HCT116 (cell line): ENCODE measurements at regions not wholly inside any gene's neighbourhood (a gene's known extent, or its start where the extent isn't known, plus 50 kb on each side); places are given as distances from the start of the nearest gene placed in this dataset.

Source experiments
- JUND ChIP-seq: IDR thresholded peaks from 2 replicates; pipeline ENCODE4 v1.6.1; 2012
- POLR2A ChIP-seq: IDR thresholded peaks from 2 replicates; pipeline ENCODE4 v1.7.0; 2011; ENCODE audit warnings: borderline replicate concordance; ENCODE audit not compliant: insufficient read depth, insufficient read length; ENCODE audit errors: extremely low read depth
- TF ChIP-seq, protein P1 (sequence below), 3 experiments: fragments of 200-600 bp in 1 of 3; sonication (generic) in 1 of 3; IDR thresholded peaks in 2 of 3; conservative IDR thresholded peaks in 1 of 3; 2 replicates each; pipeline ENCODE4 v1.5.1; 2012 to 2017; ENCODE audit warnings: low read depth in 2 of 3, low read length in 2 of 3, antibody characterized with exemption in 1 of 3, borderline replicate concordance in 1 of 3, control low read depth in 1 of 3, mild to moderate bottlenecking in 1 of 3, mixed read lengths in 1 of 3, mixed run types in 1 of 3, moderate library complexity in 1 of 3; ENCODE audit not compliant: insufficient read depth in 1 of 3

DNA sequence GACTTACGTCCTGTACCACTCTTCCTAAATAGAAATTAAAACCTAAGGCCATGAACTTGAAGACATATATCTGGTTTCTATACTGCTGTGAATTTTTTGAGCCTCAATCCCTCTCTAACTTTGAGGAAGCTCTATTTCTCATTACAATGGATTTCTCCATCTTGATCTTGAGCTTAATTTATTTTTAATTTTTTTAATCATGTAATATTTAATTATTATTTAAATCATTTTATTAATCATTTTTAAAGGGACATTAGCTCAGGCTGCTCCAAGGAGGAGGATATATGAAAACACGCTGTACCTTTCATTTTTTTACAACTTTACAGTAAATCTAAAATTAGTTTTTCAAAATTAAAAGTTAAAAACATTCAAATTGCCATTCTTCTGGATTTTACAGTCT lies 540.5 kb downstream of the SATB2 start:
- TF ChIP-seq, protein P1, sequence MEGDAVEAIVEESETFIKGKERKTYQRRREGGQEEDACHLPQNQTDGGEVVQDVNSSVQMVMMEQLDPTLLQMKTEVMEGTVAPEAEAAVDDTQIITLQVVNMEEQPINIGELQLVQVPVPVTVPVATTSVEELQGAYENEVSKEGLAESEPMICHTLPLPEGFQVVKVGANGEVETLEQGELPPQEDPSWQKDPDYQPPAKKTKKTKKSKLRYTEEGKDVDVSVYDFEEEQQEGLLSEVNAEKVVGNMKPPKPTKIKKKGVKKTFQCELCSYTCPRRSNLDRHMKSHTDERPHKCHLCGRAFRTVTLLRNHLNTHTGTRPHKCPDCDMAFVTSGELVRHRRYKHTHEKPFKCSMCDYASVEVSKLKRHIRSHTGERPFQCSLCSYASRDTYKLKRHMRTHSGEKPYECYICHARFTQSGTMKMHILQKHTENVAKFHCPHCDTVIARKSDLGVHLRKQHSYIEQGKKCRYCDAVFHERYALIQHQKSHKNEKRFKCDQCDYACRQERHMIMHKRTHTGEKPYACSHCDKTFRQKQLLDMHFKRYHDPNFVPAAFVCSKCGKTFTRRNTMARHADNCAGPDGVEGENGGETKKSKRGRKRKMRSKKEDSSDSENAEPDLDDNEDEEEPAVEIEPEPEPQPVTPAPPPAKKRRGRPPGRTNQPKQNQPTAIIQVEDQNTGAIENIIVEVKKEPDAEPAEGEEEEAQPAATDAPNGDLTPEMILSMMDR (IDR thresholded peaks at IDR 0.05 in 2 of 3, conservative IDR thresholded peaks at IDR 0.05 in 1 of 3; ENCODE audit: borderline replicate concordance in 1 of 3, insufficient read depth in 1 of 3, low read depth in 2 of 3, low read length in 2 of 3) = no peak
- TF ChIP-seq POLR2A (no peak), JUND (no peak)
